ENCODE measurements at regions not wholly inside any gene's neighbourhood (a gene's known extent, or its start where the extent isn't known, plus 50 kb on each side); places are given as distances from the start of the nearest gene placed in this dataset.

DNA sequence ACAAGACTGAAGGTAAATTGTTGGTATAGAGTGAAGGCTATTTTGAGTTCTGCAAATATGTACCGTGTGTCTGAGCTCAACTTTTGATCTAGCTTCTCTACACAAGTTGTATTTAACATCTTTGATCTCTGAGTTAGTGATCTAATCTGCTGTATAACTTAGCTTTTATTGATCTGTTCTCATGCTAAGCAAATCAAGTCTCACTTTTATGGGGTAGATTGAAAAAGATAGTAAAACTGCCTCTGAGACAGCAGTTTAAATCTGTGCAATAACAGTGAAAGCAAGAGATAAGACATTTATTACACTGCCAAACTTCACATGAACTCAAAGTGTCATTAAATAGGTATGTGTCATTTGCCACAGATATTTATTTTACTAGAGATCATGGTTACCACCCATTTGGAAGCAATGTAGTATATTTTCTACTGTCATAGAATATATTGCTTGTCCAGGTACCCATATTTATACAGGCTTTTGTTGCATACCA, 477.3 kb downstream of the ISL1 start:
- TF ChIP-seq, protein P1, sequence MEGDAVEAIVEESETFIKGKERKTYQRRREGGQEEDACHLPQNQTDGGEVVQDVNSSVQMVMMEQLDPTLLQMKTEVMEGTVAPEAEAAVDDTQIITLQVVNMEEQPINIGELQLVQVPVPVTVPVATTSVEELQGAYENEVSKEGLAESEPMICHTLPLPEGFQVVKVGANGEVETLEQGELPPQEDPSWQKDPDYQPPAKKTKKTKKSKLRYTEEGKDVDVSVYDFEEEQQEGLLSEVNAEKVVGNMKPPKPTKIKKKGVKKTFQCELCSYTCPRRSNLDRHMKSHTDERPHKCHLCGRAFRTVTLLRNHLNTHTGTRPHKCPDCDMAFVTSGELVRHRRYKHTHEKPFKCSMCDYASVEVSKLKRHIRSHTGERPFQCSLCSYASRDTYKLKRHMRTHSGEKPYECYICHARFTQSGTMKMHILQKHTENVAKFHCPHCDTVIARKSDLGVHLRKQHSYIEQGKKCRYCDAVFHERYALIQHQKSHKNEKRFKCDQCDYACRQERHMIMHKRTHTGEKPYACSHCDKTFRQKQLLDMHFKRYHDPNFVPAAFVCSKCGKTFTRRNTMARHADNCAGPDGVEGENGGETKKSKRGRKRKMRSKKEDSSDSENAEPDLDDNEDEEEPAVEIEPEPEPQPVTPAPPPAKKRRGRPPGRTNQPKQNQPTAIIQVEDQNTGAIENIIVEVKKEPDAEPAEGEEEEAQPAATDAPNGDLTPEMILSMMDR (IDR thresholded peaks at IDR 0.05 in 8 of 11, conservative IDR thresholded peaks at IDR 0.05 in 3 of 11): no peak
- no peak for TF ChIP-seq POLR2AphosphoS5 (IDR thresholded peaks at IDR 0.05)
